ENCODE measurements at regions not wholly inside any gene's neighbourhood (a gene's known extent, or its start where the extent isn't known, plus 50 kb on each side); places are given as distances from the start of the nearest gene placed in this dataset.

DNA sequence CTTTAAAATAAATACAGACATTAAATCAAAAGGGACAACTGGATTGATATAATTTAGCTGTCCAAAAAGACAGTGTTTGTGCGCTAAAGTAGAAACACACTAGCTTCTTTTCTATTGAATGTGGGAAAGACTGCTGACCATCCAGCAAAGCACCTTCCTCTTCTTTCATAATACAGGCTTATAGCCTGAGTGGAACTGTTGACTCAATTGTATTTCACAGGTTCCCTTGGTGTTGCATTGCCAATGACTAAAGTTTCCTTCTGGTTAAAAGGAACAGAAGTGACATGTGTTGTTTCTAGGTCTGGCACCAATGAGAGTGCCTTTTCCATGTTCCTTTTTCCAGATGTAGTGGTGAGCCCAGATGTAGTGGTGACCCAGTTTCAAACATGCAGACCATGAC lies 412.3 kb downstream of the RNF144A start:
- TF ChIP-seq POLR2A (IDR thresholded peaks at IDR 0.05; ENCODE audit: low read depth, low read length), result no peak
- no peak for TF ChIP-seq SPI1 (IDR thresholded peaks at IDR 0.05; ENCODE audit: low read depth, low read length)
- TF ChIP-seq POLR2AphosphoS5 (IDR thresholded peaks at IDR 0.05; ENCODE audit: low read depth, low read length), result no peak

Data from GM12891 (cell line).